GM23338 (cell line): ENCODE measurements at regions not wholly inside any gene's neighbourhood (a gene's known extent, or its start where the extent isn't known, plus 50 kb on each side); places are given as distances from the start of the nearest gene placed in this dataset.

Experiments
- ATAC-seq: fragments of 200-7000 bp; cut with Tn5 transposase; 3 replicates; pipeline ENCODE4 v1.9.1; 2020
- DNase-seq: peaks from one replicate; pipeline ENCODE4 v3.0.0-alpha.2; 2015; ENCODE audit warnings: low spot score
- H2AFZ ChIP-seq: fragments of 200-600 bp; sonication (generic); 2 replicates; pipeline ENCODE4 v1.8.0; 2016; ENCODE audit warnings: antibody characterized with exemption, mild to moderate bottlenecking, moderate library complexity
- H3F3A ChIP-seq: fragments of 200-600 bp; sonication (generic); replicated peaks from 2 replicates; pipeline ENCODE4 v1.8.0; 2017; ENCODE audit warnings: antibody characterized with exemption, mixed run types, low read depth
- H3K27ac ChIP-seq: fragments of 200-600 bp; sonication (generic); 2 replicates; pipeline ENCODE4 v1.6.1; 2016; ENCODE audit warnings: low read depth
- H3K27me3 ChIP-seq: fragments of 200-600 bp; sonication (generic); 2 replicates; pipeline ENCODE4 v1.8.0; 2016; ENCODE audit warnings: mild to moderate bottlenecking, mixed run types, moderate library complexity; ENCODE audit not compliant: insufficient read depth
- H3K36me3 ChIP-seq: fragments of 200-600 bp; sonication (generic); 2 replicates; pipeline ENCODE4 v1.8.0; 2016; ENCODE audit warnings: mild to moderate bottlenecking; ENCODE audit not compliant: insufficient read depth
- H3K4me1 ChIP-seq: fragments of 200-600 bp; sonication (generic); 2 replicates; pipeline ENCODE4 v1.8.0; 2016; ENCODE audit warnings: mild to moderate bottlenecking, moderate library complexity; ENCODE audit not compliant: insufficient read depth
- H3K4me2 ChIP-seq: fragments of 200-600 bp; sonication (generic); 2 replicates; pipeline ENCODE4 v1.7.1; 2017; ENCODE audit warnings: mixed run types
- H3K4me3 ChIP-seq: fragments of 200-600 bp; sonication (generic); 2 replicates; pipeline ENCODE4 v1.6.1; 2016; ENCODE audit warnings: mixed run types
- H3K79me2 ChIP-seq: fragments of 200-600 bp; sonication (generic); replicated peaks from 2 replicates; pipeline ENCODE4 v1.8.0; 2017; ENCODE audit warnings: mild to moderate bottlenecking; ENCODE audit not compliant: insufficient read depth
- H3K9me2 ChIP-seq: fragments of 200-600 bp; sonication (generic); 2 replicates; pipeline ENCODE4 v1.8.0; 2017; ENCODE audit not compliant: insufficient read depth
- H4K20me1 ChIP-seq: fragments of 200-600 bp; sonication (generic); replicated peaks from 2 replicates; pipeline ENCODE4 v1.8.0; 2017; ENCODE audit warnings: mild to moderate bottlenecking; ENCODE audit not compliant: insufficient read depth
- H3K27ac Mint-ChIP-seq: 2 replicates; pipeline ENCODE4 v1.8.0; 2020; ENCODE audit warnings: inconsistent platforms, mild to moderate bottlenecking, moderate library complexity, mixed read lengths
- H3K27me3 Mint-ChIP-seq: 3 replicates; pipeline ENCODE4 v1.8.0; 2022; ENCODE audit warnings: low read depth, mild to moderate bottlenecking, moderate library complexity, mixed read lengths, inconsistent platforms; ENCODE audit not compliant: insufficient read depth, poor library complexity
- H3K36me3 Mint-ChIP-seq: 3 replicates; pipeline ENCODE4 v1.8.0; 2021; ENCODE audit warnings: low read depth, mild to moderate bottlenecking, inconsistent platforms, moderate library complexity, mixed read lengths
- H3K4me1 Mint-ChIP-seq: 3 replicates; pipeline ENCODE4 v1.8.0; 2020; ENCODE audit warnings: mild to moderate bottlenecking, inconsistent platforms, mixed read lengths
- H3K4me3 Mint-ChIP-seq: 3 replicates; pipeline ENCODE4 v1.8.0; 2021; ENCODE audit warnings: moderate library complexity, mild to moderate bottlenecking, inconsistent platforms, mixed read lengths
- H3K9me3 Mint-ChIP-seq: 3 replicates; pipeline ENCODE4 v1.8.0; 2020; ENCODE audit warnings: moderate library complexity, mild to moderate bottlenecking, inconsistent platforms, mixed read lengths
- CREB1 ChIP-seq: fragments of 250-450 bp; sonication (Bioruptor Pico); IDR thresholded peaks from 2 replicates; pipeline ENCODE4 v1.5.0; 2020; ENCODE audit warnings: low read depth, mild to moderate bottlenecking, moderate library complexity
- CTCF ChIP-seq, 2 experiments: fragments of 200-600 bp in 1 of 2; sonication (generic) in 1 of 2; conservative IDR thresholded peaks; 2 replicates each; pipeline versions ENCODE4 v1.5.1 to v1.6.1; 2016 to 2017; ENCODE audit warnings: antibody characterized with exemption in 2 of 2, low read depth in 2 of 2, mild to moderate bottlenecking in 2 of 2, moderate library complexity in 1 of 2
- ETS1 ChIP-seq: IDR thresholded peaks from 2 replicates; pipeline ENCODE4 v1.6.1; 2016; ENCODE audit warnings: antibody characterized with exemption
- EZH2phosphoT487 ChIP-seq: fragments of 200-600 bp; sonication (generic); IDR thresholded peaks from one replicate; pipeline ENCODE4 v1.8.1; 2018; ENCODE audit warnings: antibody characterized with exemption; ENCODE audit not compliant: unreplicated experiment
- JUNB ChIP-seq: IDR thresholded peaks from one replicate; pipeline ENCODE4 v1.6.1; 2016; ENCODE audit warnings: antibody characterized with exemption; ENCODE audit not compliant: unreplicated experiment
- NANOG ChIP-seq: IDR thresholded peaks from 2 replicates; pipeline ENCODE4 v1.6.1; 2016; ENCODE audit warnings: antibody characterized with exemption, borderline replicate concordance
- REST ChIP-seq: IDR thresholded peaks from one replicate; pipeline ENCODE4 v1.6.1; 2018; ENCODE audit warnings: antibody characterized with exemption; ENCODE audit not compliant: unreplicated experiment
- ZNF114 ChIP-seq: fragments of 250-450 bp; sonication (Bioruptor Pico); IDR thresholded peaks from 2 replicates; pipeline ENCODE4 v1.5.0; 2020; ENCODE audit warnings: mild to moderate bottlenecking, moderate library complexity
- ZNF462 ChIP-seq: fragments of 250-450 bp; sonication (Bioruptor Pico); IDR thresholded peaks from 2 replicates; pipeline ENCODE4 v1.5.0; 2020; ENCODE audit warnings: mild to moderate bottlenecking, moderate library complexity

- TF ChIP-seq ETS1 (no peak), EZH2phosphoT487 (no peak), CREB1 (CRISPR knock-in tag) (no peak)
Observed at GRCh38 chr5:125536095-125536494, 789.7 kb upstream of the ZNF608 start (continued).

- no peak for ATAC-seq
- H3K9me3 Mint-ChIP-seq = peaks cover 21% of the 10 kb centered on the region; the same call in 2 of the 3 replicates
- no peaks in the 10 kb centered on the region for H4K20me1 ChIP-seq
- H3K4me3 ChIP-seq = no peak overlapping the region
- H2AFZ ChIP-seq = no peak overlapping the region
- no peaks in the 10 kb centered on the region for H3K79me2 ChIP-seq
- no peaks in the 10 kb centered on the region for H3K9me2 ChIP-seq
- H3K27me3 Mint-ChIP-seq = no peaks in the 10 kb centered on the region
- no peaks in the 10 kb centered on the region for H3F3A ChIP-seq
- H3K27ac ChIP-seq = no peak overlapping the region
- DNase-seq = no peak
- H3K4me1 ChIP-seq = no peaks in the 10 kb centered on the region
- H3K36me3 ChIP-seq = no peaks in the 10 kb centered on the region; the same call in 1 of the 2 replicates
- H3K4me1 Mint-ChIP-seq = no peaks in the 10 kb centered on the region; the same call in 2 of the 3 replicates
- H3K27me3 ChIP-seq = no peaks in the 10 kb centered on the region
- H3K4me2 ChIP-seq = no peak overlapping the region
- no peak overlapping the region for H3K27ac Mint-ChIP-seq
- TF ChIP-seq ZNF114 (no peak), REST (no peak), ZNF462 (no peak), JUNB (no peak), ETS1 (no peak), NANOG (no peak), CTCF (conservative IDR thresholded peaks at IDR 0.05; ENCODE audit: low read depth in 2 of 2) (no peak), EZH2phosphoT487 (no peak)
- peaks cover 11% of the 10 kb centered on the region; the same call in 2 of the 3 replicates for H3K36me3 Mint-ChIP-seq
- no peak overlapping the region for H3K4me3 Mint-ChIP-seq
Observed at GRCh38 chr5:125536582-125536981, 790.1 kb upstream of the ZNF608 start.
